ENCODE measurements at regions not wholly inside any gene's neighbourhood (a gene's known extent, or its start where the extent isn't known, plus 50 kb on each side); places are given as distances from the start of the nearest gene placed in this dataset.
A peak's percentile ranks its signal among the peaks of the same experiment; 100 is the strongest.

DNA sequence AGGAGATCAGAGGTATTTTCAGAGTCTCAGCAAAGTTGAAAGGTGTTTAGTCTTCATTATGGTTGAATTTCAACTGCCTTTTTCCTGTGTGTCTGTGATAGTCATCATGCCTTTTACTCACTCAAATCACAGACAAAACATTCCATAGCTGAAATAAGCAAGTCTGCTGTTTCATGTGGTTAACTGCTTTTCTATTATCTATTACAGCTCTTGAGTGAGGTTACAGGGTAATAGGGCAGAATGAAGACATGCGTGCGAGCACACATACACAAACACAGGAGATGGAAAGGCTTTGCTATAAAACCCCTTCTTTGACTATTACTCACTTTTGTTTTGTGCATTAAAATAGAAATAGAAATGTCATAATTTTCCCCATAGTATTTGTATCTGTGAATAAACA, 192.6 kb upstream of the RARB start:
- Histone ChIP-seq H3K4me3 (no peak overlapping the region), H3K9me3 (no peaks in the 10 kb centered on the region), H3K4me1 (no peaks in the 10 kb centered on the region), H3K36me3 (no peaks in the 10 kb centered on the region), H3K27me3 (no peaks in the 10 kb centered on the region), H3K27ac (no peak overlapping the region)
- DNase-seq (no peak), ATAC-seq (no peak)
- TF ChIP-seq, protein P1, sequence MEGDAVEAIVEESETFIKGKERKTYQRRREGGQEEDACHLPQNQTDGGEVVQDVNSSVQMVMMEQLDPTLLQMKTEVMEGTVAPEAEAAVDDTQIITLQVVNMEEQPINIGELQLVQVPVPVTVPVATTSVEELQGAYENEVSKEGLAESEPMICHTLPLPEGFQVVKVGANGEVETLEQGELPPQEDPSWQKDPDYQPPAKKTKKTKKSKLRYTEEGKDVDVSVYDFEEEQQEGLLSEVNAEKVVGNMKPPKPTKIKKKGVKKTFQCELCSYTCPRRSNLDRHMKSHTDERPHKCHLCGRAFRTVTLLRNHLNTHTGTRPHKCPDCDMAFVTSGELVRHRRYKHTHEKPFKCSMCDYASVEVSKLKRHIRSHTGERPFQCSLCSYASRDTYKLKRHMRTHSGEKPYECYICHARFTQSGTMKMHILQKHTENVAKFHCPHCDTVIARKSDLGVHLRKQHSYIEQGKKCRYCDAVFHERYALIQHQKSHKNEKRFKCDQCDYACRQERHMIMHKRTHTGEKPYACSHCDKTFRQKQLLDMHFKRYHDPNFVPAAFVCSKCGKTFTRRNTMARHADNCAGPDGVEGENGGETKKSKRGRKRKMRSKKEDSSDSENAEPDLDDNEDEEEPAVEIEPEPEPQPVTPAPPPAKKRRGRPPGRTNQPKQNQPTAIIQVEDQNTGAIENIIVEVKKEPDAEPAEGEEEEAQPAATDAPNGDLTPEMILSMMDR (IDR thresholded peaks at IDR 0.05) = no peak
- intact Hi-C loops (cut with DNase I) = no loop called here

DNA sequence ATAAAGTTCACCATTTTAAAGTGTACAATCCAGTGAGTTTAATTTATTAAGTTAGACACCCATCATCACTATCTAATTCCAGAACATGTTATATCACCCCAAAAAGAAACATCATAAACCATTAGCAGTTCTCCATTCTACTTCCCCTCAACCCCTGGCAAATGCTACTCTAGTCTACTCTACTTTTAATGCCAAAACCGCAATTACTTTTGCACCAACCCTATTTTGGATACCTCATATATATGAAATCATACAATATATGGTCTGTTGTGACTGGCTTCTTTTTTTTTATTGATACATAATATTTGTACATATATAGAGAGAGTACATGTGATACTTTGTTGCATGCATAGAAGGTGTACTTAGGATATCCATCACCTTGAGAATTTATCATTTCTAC, 190.5 kb upstream of the RARB start:
- TF ChIP-seq, protein P1 (IDR thresholded peaks at IDR 0.05) = no peak
- H3K27ac ChIP-seq = no peak overlapping the region
- H3K36me3 ChIP-seq = no peaks in the 10 kb centered on the region
- intact Hi-C loops (cut with DNase I) = no loop called here
- H3K4me3 ChIP-seq = no peak overlapping the region
- no peaks in the 10 kb centered on the region for H3K27me3 ChIP-seq
- H3K4me1 ChIP-seq = no peaks in the 10 kb centered on the region
- H3K9me3 ChIP-seq = no peaks in the 10 kb centered on the region
- no peak for ATAC-seq
- DNase-seq = no peak

DNA sequence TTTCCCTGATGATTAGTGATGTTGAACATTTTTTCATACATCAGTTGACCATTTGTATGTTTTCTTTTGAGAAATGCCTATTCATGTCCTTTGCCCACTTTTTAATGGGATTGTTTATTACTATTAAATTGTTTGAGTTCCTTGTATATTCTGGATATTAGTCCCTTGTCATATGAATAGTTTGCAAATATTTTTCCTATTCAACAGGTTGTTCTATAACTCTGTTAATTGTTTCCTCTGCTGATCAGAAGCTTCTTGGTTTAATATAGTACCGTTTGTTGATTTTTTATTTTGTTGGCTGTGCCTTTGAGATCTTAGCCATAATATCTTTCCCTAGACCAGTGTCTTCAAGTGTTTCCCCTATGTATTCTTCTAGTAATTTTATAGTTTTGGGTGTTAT, 189.0 kb upstream of the RARB start:
- Histone ChIP-seq H3K27ac (no peak overlapping the region), H3K36me3 (no peaks in the 10 kb centered on the region), H3K4me1 (no peaks in the 10 kb centered on the region), H3K9me3 (no peaks in the 10 kb centered on the region), H3K4me3 (no peak overlapping the region), H3K27me3 (no peaks in the 10 kb centered on the region)
- DNase-seq (no peak), ATAC-seq (no peak)
- TF ChIP-seq, protein P1 (IDR thresholded peaks at IDR 0.05) = no peak
- intact Hi-C loops (cut with DNase I) = no loop called here

DNA sequence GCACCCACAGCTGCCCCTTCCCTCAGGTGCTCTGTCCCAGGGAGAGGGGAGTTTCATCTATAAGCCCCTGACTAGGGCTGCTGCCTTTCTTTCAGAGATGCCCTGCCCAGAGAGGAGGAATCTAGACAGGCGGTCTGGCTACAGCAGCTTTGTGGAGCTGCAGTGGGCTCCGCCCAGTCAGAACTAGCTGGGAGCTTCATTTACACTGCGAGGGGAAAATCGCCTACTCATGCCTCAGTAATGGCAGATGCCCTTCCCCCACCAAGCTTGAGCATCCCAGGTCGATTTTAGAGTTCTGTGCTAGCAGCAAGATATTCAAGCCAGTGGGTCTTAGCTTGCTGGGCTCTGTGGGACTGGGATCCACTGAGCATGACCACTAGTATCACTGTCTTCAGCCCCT, 181.2 kb upstream of the RARB start:
- no peak for ATAC-seq
- no peaks in the 10 kb centered on the region for H3K27me3 ChIP-seq
- H3K4me1 ChIP-seq = no peaks in the 10 kb centered on the region

DNA sequence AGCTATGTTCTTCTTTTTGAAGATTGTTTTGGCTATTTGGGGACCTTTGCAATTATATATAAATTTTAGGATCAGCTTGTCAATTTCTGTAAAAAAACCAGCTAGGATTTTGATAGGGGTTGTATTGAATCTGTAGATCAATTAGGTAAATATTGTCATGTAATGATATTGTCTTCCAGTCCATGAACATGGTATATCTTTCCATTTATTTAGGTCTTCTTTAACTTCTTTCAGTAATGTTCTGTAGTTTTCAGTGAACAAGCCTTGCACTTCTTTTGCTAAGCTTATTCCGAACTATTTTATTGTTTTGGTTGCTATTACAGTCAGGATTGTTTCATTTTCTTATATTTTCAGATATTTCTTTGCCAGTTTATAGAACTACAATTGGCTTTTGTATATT, 175.8 kb upstream of the RARB start:
- H3K4me1 ChIP-seq = no peaks in the 10 kb centered on the region
- H3K27ac ChIP-seq = no peak overlapping the region
- no peaks in the 10 kb centered on the region for H3K36me3 ChIP-seq
- no peak overlapping the region for H3K4me3 ChIP-seq
- DNase-seq (no peak), ATAC-seq (no peak)
- H3K27me3 ChIP-seq = no peaks in the 10 kb centered on the region
- intact Hi-C loops (cut with DNase I) = no loop called here
- H3K9me3 ChIP-seq = peaks cover 8% of the 10 kb centered on the region
- TF ChIP-seq, protein P1 (IDR thresholded peaks at IDR 0.05) = no peak

More for the DNA sequence above, 181.2 kb upstream of the RARB start:
- peak; percentile 40 for DNase-seq
- Histone ChIP-seq H3K36me3 (no peaks in the 10 kb centered on the region), H3K27ac (no peak overlapping the region), H3K4me3 (no peak overlapping the region), H3K9me3 (peaks cover 8% of the 10 kb centered on the region)
- TF ChIP-seq, protein P1 (IDR thresholded peaks at IDR 0.05) = no peak
- intact Hi-C loops (cut with DNase I) = no loop called here

DNA sequence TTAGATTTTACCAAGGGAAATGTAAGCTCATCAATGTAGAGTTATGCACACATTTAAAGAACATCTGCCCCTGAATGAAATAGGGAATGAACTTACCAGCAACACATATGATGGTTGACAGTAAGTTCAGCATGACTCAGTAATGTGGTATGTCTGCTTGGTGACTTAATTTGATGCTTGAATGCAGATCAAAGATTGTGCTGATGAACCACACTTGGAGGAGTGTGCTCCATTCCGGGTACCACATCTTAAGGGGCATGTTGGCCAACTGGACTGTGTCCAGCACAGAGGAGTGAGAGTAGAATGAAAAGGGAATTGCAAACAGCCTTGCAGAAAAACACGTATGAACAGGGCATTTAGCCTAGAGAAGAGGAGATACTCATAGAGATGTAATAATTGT, 171.0 kb upstream of the RARB start:
- no peak for ATAC-seq
- no peak overlapping the region for H3K27ac ChIP-seq

More for the DNA sequence above, 171.0 kb upstream of the RARB start:
- Histone ChIP-seq H3K4me1 (no peaks in the 10 kb centered on the region), H3K36me3 (no peaks in the 10 kb centered on the region), H3K27me3 (no peaks in the 10 kb centered on the region), H3K4me3 (no peak overlapping the region), H3K9me3 (no peaks in the 10 kb centered on the region)
- intact Hi-C loops (cut with DNase I) = no loop called here
- TF ChIP-seq, protein P1 (IDR thresholded peaks at IDR 0.05) = no peak
- no peak for DNase-seq
